GM19372 (cell line): ENCODE measurements at regions not wholly inside any gene's neighbourhood (a gene's known extent, or its start where the extent isn't known, plus 50 kb on each side); places are given as distances from the start of the nearest gene placed in this dataset.

Source experiments
- ATAC-seq: cut with Tn5 transposase; IDR thresholded peaks from one replicate; pipeline ENCODE4 v1.9.1; 2021; ENCODE audit warnings: mild to moderate bottlenecking, low read depth, moderate library complexity; ENCODE audit not compliant: unreplicated experiment

DNA sequence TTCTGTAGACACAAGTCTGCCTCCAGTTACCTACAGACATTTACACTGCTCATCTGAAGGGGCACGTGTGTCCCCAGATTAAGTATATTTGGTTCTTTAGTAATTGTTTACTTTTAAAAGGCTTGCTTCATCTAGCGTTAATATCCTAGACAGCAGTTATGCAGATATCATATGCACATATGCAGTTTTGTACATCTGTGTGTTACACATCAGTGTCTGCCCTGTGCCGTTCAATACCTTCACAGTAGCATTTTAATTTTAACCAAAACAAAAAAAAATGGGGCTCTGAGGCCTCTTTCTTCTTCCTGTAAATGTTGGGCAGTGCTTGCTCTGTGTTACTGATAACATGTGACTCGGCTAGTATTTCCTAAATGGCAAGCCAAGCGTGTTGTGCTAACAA is 331.4 kb upstream of the MGMT start:
- ATAC-seq: no peak

DNA sequence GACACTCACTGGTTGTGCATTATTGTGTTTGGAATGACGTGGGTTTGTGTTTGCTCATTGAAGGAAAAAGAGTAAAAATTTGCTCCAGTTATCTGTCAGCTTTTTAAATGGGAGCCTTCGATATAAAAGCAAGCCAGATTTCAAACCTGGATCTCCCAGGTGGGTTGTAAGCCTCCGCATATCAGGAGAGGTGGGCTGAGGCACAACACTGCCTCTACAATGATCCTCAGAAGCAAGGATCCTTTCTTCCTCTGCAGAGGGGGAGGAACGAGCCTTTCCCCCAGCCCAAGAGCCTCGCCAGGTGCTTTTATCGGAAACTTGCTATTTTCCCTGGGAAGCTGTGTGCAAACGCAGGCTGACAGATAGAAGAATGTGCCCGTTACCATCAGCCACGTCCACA is 331.0 kb upstream of the MGMT start:
- no peak for ATAC-seq

DNA sequence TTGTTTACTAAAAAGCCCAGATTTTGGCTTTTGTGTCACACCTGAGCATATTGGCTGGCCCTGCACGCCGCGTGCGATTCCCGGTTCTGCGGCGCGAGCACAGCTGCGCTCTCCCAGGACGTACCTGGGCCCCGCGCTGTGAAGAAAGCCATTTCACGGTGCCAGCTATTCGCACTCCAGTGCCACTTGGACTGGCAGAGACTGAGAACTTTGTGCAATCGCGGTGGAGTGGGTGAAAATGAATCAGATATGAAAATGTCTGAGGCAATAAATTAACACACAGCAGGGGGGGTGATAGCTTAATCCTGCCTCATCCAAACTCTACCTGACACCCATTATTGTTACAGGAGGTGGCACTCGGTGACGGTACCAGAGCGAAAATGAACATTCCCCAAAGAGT is 330.1 kb upstream of the MGMT start:
- ATAC-seq: no peak

GRCh38 chr10:129140921-129141885 is 325.8 kb upstream of the MGMT start:
- ATAC-seq: no peak

DNA sequence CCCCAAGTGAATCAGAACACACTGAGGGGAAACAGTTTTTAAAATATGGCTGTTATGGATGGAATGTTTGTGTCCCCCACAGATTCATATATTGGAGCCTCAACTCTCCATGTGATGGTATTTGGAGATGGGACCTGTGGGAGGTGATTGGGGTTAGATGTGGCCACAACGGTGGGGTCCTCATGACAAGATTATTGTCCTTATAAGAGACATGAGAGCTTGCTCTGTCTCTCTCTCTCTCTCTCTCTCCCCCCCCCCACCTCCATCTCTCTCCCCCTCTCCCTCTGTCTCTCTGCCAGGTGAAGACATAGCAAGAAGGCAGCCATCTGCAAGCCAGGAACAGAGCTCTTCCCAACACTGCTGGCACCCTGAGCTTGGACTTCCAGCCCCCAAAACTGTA is 315.8 kb upstream of the MGMT start:
- ATAC-seq: no peak

GRCh38 chr10:129156406-129156805 is 310.6 kb upstream of the MGMT start:
- no peak for ATAC-seq

GRCh38 chr10:129157185-129157584 is 309.9 kb upstream of the MGMT start:
- ATAC-seq: no peak

GRCh38 chr10:129161150-129161549 is 305.9 kb upstream of the MGMT start:
- ATAC-seq: no peak

DNA sequence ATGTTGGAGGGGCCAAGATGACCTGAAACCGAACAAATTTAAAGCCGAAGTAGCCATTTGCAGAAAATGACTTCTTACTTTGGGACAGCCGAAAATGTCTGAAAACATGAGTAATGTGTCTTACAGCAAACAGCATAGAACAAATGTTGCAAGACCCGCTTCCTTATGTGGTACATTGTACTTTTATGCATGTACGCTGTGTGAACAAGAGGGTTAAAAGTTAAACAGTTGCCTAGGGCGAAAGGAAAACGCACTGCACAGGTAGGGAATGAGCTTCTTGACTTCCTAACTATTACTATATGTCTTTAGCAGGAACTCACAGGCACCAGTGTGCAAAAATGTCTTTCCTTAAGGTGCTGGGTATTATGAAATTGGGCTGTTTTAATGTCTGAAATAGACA is 303.5 kb upstream of the MGMT start:
- ATAC-seq: no peak

DNA sequence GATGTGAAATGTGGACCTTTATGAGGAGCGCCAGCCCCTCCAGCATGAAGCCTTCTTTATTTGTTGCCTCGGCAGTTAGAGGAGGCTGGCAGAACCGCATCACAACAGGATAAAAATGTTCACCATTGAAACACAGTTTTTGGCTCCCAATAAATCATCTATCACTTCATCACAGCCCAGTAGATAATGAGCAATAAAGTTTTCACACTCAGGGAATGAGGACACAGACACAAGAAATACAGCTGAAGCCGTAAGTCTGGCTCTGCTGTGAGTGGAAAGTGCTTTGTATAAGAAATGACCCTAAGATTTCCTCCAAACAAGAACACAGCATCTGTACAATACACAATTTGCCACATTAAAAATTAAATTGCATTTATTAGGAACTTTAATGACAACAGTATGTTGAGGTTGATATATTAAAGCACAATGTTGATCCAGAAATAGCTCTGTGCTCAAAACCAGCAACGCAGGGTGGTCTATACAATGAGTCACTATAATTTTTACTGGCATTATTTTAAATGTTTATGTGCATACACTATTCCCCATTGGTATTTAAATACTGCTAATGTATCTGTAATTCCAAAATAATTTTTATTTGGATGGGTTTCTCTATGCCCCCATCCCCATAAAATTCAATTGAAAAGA is 301.8 kb upstream of the MGMT start:
- no peak for ATAC-seq

- no peak for ATAC-seq
These were observed 301.3 kb upstream of the MGMT start for GRCh38 chr10:129165770-129166169.

GRCh38 chr10:129168660-129169059 is 298.4 kb upstream of the MGMT start:
- no peak for ATAC-seq

- no peak for ATAC-seq
These were observed 297.9 kb upstream of the MGMT start for GRCh38 chr10:129169115-129169514.

DNA sequence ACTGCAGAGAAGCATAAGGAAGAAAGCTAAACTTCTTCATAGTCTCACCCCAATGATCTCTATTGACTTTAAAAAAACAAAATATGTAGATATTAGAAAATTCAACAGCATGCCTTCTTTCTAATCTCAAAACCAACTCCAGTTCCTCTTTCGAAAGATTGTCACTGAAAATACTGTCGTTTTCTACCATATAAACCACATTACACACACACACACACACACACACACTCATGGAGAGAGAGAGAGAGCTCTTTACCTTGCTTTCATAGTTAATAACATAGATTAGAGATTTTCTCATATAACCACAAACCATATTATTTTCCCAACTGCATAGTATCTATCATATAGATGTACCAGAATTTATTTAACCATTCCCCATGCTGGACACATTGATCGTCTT is 296.2 kb upstream of the MGMT start:
- ATAC-seq: no peak

DNA sequence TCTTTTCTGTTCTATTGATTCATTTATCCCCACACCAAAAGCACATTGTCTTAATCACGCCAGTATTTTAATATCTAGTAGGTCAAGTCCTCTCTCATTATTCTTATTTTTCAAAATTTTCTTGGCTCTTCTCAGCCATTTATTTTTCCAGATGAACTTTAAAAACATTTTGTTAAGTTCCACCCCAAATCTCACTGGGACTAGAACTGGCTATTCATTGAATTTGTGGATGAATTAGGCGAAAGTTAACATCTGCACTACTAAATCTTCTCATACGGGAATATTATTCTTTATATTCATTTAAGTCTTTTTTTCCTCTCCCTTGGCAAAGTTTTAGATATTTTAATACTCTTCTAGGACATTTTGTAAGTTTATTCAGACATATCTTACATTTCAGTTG is 295.2 kb upstream of the MGMT start:
- ATAC-seq: no peak

- no peak for ATAC-seq
These were observed 292.6 kb upstream of the MGMT start for GRCh38 chr10:129174232-129175014.

- ATAC-seq: no peak
These were observed 287.6 kb upstream of the MGMT start for GRCh38 chr10:129179245-129179971.

DNA sequence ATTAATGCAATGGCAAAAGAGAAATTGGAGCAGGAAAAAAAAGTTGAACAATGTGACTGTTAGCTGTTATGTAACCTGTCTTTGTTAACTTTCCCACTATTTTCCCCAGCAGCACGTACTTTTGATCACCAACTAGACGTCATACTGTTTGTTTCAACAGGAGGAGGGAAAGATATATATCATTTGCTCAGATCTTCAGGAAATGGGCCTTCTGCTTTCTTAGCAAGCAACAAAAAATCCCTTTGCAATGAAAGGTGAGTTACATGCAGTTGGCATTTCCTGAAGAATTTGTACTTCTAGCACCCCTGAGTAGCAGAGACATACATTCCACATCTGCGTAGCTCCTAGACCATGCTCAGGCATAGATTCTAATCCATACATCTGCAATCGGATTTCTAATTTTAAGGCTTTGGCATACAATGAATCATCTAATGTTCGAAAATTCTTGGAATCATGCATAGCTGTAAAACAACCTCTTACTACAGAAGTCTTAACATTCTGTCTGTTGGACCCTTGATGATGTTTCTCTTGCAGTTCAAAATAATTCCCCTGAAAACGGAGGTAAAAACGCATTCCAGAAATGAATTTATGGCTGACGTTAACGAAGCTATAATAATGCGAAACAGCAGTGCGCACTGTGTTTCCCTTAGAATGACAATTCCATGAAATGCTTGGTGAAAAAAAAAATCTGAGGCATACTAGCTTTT is 286.9 kb upstream of the MGMT start:
- ATAC-seq: no peak

DNA sequence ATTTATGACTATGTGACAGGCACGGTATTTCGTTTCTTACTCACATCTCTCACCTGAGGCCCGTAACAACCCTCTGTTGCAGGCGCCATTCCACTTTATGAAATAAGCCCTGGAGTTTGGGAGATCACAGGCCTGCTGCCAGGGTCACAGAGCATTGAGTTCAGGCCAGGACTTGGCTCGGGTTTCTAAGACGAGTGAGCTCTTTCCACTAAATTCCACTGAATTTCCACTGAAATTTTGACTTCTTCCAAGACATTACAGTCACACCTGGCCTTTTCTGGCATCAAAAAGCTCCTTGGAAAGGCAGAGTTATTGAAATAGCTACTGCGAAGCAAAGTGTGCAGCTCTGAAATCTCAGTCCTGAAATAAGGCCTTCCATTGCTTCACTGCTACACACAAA is 282.8 kb upstream of the MGMT start:
- ATAC-seq: no peak

DNA sequence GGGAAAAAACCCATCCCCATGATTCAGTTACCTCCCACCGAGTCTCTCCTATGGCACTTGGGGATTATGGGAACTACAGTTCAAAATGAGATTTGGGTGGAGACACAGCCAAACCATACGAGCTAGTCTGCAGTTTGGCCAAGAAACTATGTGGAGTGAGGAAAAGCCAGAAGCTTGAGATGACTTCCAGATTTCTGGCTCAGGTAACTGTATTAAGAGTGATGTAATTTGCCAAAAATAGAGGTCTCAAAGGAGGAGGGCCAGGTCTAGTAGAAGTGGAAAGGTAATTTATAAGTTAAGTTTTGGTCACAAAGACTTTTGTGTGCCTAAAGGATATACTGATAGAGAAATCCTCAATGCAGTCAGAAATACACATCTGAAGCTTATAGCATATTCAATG is 279.7 kb upstream of the MGMT start:
- ATAC-seq: no peak
